Stimulated activated CD4-positive, alpha-beta T cell treated with anti-CD3 and anti-CD28 coated beads, Interleukin-1b, Interleukin-23, amount 100 ng/mL, for 4 hours (primary cell): ENCODE measurements at regions not wholly inside any gene's neighbourhood (a gene's known extent, or its start where the extent isn't known, plus 50 kb on each side); places are given as distances from the start of the nearest gene placed in this dataset.

Experiments used
- DNase-seq, 2 donors: peaks; one replicate each; pipeline ENCODE4 v3.0.0-alpha.2; 2020; ENCODE audit warnings: low read depth in 2 of 2

GRCh38 chr18:72470391-72470790 is 73.8 kb downstream of the CBLN2 start:
- DNase-seq: no peak

DNA sequence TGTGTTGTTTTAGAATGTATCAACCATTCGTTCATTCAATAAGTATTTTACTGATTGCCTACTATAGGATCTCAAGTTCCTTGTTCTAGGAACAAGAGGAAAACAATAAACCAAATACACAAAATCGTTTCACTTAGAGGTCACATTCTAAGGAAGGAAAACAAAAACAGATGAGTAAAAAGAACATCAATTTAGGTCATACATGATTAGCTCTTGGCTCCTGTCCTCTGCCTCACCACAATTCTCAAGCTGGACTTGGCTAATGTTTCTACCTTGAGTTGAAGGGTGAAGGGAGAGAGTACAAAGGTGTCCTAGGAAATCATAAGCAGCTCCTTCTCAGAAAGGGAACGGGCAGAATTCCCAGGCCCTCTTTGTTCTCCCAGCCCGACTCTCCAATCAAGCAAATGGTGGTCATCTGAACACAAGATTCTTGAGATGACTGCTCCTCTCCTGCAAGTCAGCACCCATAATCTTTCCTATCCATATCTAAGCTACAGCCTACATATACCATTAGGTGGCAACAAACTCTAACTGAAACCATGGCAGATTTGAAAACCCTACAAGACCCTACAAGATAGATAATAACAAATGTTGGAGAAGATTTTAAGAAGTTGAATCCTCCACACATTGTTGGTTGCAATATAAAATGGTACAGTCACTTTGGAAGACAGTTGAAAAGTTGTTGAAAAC is 76.0 kb downstream of the CBLN2 start:
- no peak for DNase-seq

- no peak for DNase-seq
These were observed 83.9 kb downstream of the CBLN2 start for GRCh38 chr18:72460210-72460680.

GRCh38 chr18:72458271-72458670 is 85.9 kb downstream of the CBLN2 start:
- DNase-seq: no peak

GRCh38 chr18:72456802-72457201 is 87.3 kb downstream of the CBLN2 start:
- no peak for DNase-seq

DNA sequence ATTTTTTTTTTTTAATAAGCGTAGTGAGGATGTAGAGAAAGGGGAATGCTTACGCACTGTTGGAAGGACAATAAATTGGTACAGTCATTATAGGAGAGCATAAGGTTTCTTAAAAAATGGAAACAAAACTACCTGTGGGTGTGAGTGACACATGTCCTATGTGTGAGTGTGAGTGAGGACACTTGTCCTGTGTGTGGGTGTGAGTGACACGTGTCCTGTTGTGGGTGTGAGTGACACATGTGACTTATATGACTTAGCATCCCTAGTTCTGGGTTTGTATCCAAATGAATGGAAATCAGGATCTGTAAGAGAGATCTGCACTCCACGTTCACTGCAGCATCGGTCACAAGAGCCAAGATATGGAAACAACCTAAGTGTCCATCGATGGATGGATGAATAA is 91.8 kb downstream of the CBLN2 start:
- DNase-seq: no peak

- no peak for DNase-seq
These were observed 99.4 kb downstream of the CBLN2 start for GRCh38 chr18:72444798-72445155.

- no peak for DNase-seq
These were observed 99.9 kb downstream of the CBLN2 start for GRCh38 chr18:72444111-72444797.

GRCh38 chr18:72436401-72436800 is 107.7 kb downstream of the CBLN2 start:
- DNase-seq: no peak

GRCh38 chr18:72433756-72434155 is 110.4 kb downstream of the CBLN2 start:
- no peak for DNase-seq

- DNase-seq: no peak
These were observed 116.4 kb downstream of the CBLN2 start for GRCh38 chr18:72427721-72428120.

- DNase-seq: no peak
These were observed 124.2 kb downstream of the CBLN2 start for GRCh38 chr18:72419914-72420313.

DNA sequence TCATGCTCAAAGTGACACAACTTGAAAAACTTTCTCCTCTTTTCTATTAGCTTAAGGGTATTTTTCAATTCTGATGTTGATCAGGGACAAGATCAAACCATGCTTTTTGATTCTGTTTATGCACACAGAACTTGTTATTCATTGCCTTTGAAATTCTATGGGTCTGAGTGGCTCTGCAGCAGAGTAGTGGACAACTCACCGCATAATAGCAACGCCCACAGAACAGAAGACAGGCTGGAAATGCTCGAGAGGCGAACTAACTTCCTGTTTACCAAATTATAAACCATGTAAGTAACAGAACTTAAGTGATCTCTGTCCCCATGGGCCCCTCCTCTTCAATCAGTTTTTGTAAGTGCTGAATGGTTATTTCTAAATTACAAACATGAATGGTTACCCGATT is 131.2 kb downstream of the CBLN2 start:
- DNase-seq: no peak

- no peak for DNase-seq
These were observed 132.9 kb downstream of the CBLN2 start for GRCh38 chr18:72411261-72411660.

DNA sequence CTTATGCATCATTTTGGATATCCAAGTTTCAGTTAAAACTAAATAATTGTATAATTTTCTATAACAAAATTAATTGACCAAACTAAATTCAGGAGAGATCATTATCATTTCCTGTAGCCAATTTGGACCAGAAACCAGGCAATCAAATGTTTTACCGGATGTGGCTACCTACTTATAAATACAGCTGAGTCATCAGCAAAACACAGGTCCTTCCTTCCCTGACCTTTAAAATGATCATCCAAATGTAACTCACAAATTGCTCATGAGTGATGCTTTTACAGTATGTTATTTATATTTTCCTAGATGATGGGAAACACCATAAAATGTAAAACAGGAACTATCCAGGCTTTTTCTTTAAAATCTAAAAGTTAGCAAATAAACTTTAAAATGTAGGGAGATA is 133.7 kb downstream of the CBLN2 start:
- no peak for DNase-seq

GRCh38 chr18:72409903-72410302 is 134.2 kb downstream of the CBLN2 start:
- DNase-seq: no peak

- no peak for DNase-seq
These were observed 137.1 kb downstream of the CBLN2 start for GRCh38 chr18:72407048-72407447.

DNA sequence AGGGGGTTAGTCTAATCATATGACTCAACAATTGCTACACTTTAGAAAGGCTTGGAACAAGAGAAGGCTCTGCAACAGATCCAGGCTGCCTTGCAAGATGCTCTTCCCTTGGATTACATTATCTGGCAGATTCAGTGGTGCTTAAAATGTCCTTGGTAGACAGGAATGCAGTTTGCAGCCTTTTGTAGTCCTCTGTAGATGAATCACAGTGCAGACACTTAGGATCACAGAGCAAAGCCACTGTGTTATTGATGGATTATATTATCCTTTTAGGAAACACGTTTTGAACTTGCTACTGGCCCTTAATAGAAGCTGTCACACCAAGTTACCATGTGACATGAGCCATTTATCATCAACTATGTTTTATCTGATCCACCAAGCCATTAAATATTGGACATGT is 152.2 kb downstream of the CBLN2 start:
- no peak for DNase-seq

- DNase-seq: no peak
These were observed 152.7 kb downstream of the CBLN2 start for GRCh38 chr18:72391427-72391826.

- DNase-seq: no peak
These were observed 166.1 kb downstream of the CBLN2 start for GRCh38 chr18:72378016-72378415.

- DNase-seq: no peak
These were observed 167.9 kb downstream of the CBLN2 start for GRCh38 chr18:72376256-72376655.

DNA sequence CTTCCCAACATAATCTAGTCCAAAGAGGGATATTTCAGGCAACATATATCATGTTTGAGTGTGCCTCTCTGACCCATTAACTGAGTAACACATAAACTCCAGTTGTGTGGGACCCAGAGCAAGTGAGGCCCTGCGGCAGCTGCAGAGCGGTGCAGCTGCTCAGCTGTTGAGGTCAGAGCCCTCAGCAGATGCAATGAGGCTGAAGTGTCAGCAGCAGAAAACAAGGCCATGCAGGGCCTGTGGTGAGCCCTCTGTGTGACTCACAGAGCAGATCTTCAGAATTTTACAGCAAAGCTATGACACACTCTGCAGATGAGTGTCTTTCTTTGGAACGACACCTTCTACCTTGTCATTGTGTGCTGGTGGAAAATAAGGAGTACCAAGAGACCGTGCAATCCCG is 168.5 kb downstream of the CBLN2 start:
- DNase-seq: no peak

- no peak for DNase-seq
These were observed 172.1 kb downstream of the CBLN2 start for GRCh38 chr18:72372076-72372475.

DNA sequence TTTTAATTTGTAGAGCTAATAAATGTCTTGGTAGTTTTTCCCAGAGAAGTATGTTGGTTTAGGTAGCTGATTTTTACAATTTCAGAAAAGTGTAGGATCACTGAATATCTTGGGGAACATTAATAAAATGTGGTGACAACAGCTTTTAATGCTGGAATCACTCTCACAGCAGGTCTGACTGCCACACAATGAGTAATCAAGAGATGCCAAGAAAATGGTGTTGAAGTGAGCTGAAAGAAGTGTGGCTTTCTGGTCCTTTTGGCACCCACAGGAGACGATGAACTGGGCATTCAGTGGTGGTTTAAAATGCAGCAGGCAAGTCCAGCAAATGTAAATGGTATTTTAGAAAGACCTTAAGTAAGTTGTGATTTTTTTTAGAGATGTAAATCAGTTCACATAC is 175.8 kb downstream of the CBLN2 start:
- DNase-seq: no peak
